Adrenal gland (tissue), 5 donors: ENCODE measurements at regions not wholly inside any gene's neighbourhood (a gene's known extent, or its start where the extent isn't known, plus 50 kb on each side); places are given as distances from the start of the nearest gene placed in this dataset.

Source experiments
- CTCF ChIP-seq, 6 experiments: fragments of 450-650 bp in 4 of 6; fragments of 200-600 bp in 2 of 6; sonication (generic) in 1 of 6; IDR thresholded peaks; 1 replicate in 5 of 6; 2 replicates in 1 of 6; pipeline versions ENCODE4 v1.5.1 to v1.8.0; 2016 to 2021; ENCODE audit warnings: antibody characterized with exemption in 6 of 6, mild to moderate bottlenecking in 2 of 6, moderate library complexity in 1 of 6
- POLR2A ChIP-seq, 2 donors: fragments of 450-650 bp; IDR thresholded peaks; one replicate each; pipeline ENCODE4 v1.6.1; 2017; ENCODE audit warnings: antibody characterized with exemption in 2 of 2, mild to moderate bottlenecking in 2 of 2, moderate library complexity in 1 of 2
- donor health status: DM: no; HTN: no; CAD: no.

GRCh38 chr7:94099679-94100078, 95.5 kb upstream of the BET1 start:
- no peak for TF ChIP-seq CTCF (IDR thresholded peaks at IDR 0.05)
- no peak for TF ChIP-seq POLR2A (IDR thresholded peaks at IDR 0.05)
